ENCODE measurements at regions not wholly inside any gene's neighbourhood (a gene's known extent, or its start where the extent isn't known, plus 50 kb on each side); places are given as distances from the start of the nearest gene placed in this dataset.

DNA sequence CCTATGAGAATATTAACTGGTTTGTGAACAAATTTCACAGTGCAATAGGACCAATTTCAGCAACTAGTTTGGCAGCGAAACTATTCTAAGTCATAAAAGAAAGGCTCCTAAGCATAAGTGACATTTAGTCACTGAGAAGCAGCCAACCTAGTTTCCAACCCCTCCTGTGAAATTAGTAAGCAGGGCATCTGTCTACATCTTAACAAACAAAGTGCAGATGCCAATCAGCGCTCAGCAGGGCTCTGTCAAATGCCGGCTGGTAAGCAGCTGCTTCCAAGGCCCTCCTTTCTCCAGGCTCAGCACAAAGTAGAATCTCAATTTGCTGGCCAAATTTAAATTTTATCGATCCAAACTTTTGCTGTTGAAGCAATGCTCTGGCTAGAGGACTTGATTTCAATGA lies 124.7 kb downstream of the ICOS start:
- TF ChIP-seq, protein P1, sequence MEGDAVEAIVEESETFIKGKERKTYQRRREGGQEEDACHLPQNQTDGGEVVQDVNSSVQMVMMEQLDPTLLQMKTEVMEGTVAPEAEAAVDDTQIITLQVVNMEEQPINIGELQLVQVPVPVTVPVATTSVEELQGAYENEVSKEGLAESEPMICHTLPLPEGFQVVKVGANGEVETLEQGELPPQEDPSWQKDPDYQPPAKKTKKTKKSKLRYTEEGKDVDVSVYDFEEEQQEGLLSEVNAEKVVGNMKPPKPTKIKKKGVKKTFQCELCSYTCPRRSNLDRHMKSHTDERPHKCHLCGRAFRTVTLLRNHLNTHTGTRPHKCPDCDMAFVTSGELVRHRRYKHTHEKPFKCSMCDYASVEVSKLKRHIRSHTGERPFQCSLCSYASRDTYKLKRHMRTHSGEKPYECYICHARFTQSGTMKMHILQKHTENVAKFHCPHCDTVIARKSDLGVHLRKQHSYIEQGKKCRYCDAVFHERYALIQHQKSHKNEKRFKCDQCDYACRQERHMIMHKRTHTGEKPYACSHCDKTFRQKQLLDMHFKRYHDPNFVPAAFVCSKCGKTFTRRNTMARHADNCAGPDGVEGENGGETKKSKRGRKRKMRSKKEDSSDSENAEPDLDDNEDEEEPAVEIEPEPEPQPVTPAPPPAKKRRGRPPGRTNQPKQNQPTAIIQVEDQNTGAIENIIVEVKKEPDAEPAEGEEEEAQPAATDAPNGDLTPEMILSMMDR (IDR thresholded peaks at IDR 0.05; ENCODE audit: poor library complexity), result no peak
- TF ChIP-seq EZH2 (IDR thresholded peaks at IDR 0.05; ENCODE audit: borderline replicate concordance), result no peak
